GM18505 (cell line): ENCODE measurements at regions not wholly inside any gene's neighbourhood (a gene's known extent, or its start where the extent isn't known, plus 50 kb on each side); places are given as distances from the start of the nearest gene placed in this dataset.

Source experiments
- ATAC-seq: cut with Tn5 transposase; IDR thresholded peaks from one replicate; pipeline ENCODE4 v1.9.1; 2021; ENCODE audit not compliant: unreplicated experiment
- POLR2A ChIP-seq: IDR thresholded peaks from 4 replicates; pipeline ENCODE4 v1.6.1; 2011; ENCODE audit warnings: borderline replicate concordance; ENCODE audit not compliant: insufficient read depth, insufficient read length; ENCODE audit errors: extremely low read depth

DNA sequence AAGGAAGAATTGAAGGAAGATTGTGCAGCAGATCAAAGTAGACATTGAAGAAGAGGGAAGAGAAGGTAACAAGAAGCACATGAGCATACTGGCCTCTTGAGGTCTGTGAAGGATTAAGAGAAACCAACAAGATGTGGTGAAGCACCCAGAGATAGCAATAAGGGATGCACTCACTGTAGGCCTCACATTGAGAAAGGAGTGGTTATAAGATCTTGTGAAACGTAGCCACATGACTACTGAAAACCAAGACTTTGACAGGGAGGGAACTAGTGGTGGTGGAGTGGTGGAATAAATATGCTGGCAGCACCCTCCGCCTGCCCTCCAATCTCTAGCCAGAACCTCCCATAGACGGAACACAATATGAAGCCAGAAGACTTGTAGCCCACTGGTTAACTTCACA, 651.2 kb downstream of the DIPK2A start:
- no peak for ATAC-seq
- TF ChIP-seq POLR2A: no peak

DNA sequence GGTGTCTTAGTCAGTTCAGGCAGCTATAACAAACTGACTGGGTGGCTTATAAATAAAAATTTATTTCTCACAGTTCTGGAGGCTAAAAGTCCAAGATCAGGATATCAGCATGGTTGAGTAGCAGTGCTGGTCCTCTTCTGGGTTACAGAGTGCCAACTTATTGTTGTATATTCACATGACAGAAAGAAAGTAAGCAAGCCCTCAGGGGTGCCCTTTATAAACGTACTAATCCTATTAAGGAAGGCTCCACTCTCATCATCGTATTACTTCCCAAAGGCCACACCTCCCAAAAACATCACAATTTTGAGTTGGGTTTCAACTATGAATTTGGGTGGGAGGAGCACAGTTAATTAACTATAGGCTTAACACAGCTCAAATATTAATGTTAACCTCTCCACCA, 653.0 kb downstream of the DIPK2A start:
- no peak for TF ChIP-seq POLR2A
- no peak for ATAC-seq

GRCh38 chr3:144626835-144627234, 655.2 kb downstream of the DIPK2A start:
- ATAC-seq: no peak
- TF ChIP-seq POLR2A: no peak

DNA sequence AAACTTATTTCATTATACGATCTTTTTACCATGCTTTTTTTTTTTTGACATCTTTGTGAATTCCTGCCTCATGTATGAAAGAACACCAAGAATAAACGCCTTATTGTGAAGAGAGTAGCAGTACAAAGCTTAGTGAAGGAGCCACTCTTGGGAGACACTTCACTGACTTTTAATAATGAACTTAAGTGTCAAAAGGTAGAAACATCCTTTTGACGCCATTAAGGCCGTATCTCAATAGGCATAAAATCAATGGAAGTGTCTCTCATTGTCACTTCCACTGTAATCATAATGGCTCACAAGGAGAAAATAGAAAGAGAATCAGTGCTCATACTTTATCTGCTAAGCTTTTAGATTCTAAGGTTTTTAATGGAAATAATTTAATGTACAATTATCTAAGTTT, 657.8 kb downstream of the DIPK2A start:
- ATAC-seq: no peak
- no peak for TF ChIP-seq POLR2A

GRCh38 chr3:144636833-144637232, 665.2 kb downstream of the DIPK2A start:
- peak; percentile 64 for ATAC-seq
- TF ChIP-seq POLR2A: no peak

GRCh38 chr3:144638009-144638408, 666.4 kb downstream of the DIPK2A start:
- no peak for TF ChIP-seq POLR2A
- ATAC-seq: no peak

DNA sequence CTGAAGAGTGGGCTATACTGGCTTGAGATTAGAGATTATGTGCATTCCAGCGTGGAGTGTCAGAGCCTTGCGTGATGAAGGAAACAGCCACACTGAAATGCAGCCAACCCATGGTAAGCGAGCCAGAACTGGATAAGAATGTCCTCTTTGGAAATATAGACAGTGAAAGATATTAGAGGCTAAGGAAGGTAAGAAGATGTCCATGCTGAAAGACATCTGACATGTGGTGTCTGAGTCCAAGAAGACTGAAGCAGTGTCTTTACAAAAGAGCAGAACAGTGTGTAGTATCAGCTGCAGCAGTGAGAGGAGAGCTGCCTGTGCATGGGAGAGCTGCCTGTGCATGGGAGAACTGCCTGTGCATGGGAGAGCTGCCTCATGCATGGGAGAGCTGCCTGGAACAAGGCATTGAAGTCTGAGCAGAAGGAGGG, 672.2 kb downstream of the DIPK2A start:
- ATAC-seq: no peak
- no peak for TF ChIP-seq POLR2A

- no peak for ATAC-seq
- no peak for TF ChIP-seq POLR2A
Measured at GRCh38 chr3:144645300-144645699, 673.7 kb downstream of the DIPK2A start.

- ATAC-seq: no peak
- no peak for TF ChIP-seq POLR2A
Measured at GRCh38 chr3:144650380-144650779, 678.8 kb downstream of the DIPK2A start.

GRCh38 chr3:144652573-144652972, 681.0 kb downstream of the DIPK2A start:
- TF ChIP-seq POLR2A: no peak
- no peak for ATAC-seq

- TF ChIP-seq POLR2A: no peak
- ATAC-seq: no peak
Measured at GRCh38 chr3:144655423-144655822, 683.8 kb downstream of the DIPK2A start.

GRCh38 chr3:144660186-144660585, 688.6 kb downstream of the DIPK2A start:
- TF ChIP-seq POLR2A: no peak
- no peak for ATAC-seq

DNA sequence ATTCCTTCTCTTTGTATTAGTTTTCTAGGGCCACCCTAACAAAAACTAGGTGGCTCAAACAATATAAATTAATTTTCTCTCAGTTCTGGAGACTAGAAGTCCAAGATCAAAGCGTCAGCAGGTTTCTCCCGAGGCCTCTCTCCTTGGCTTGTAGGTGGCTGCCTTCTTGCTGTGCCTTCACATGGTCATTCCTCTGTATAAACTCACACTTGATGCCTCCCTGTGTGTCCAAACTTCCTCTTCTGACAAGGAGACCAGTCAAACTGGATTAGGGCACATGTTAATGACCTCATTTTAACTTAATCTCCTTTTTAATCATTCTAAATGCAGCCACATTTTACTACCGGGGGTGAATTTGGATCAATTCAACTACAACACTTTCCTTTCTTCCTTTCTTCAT, 691.1 kb downstream of the DIPK2A start:
- ATAC-seq: no peak
- no peak for TF ChIP-seq POLR2A

GRCh38 chr3:144663456-144664436, 692.1 kb downstream of the DIPK2A start:
- ATAC-seq: no peak

More at GRCh38 chr3:144663456-144664436, 692.1 kb downstream of the DIPK2A start:
- no peak for TF ChIP-seq POLR2A
